Endothelial cell (in vitro differentiated cells): ENCODE measurements at regions not wholly inside any gene's neighbourhood (a gene's known extent, or its start where the extent isn't known, plus 50 kb on each side); places are given as distances from the start of the nearest gene placed in this dataset.

Source experiments
- DNase-seq: peaks from one replicate; pipeline ENCODE4 v3.0.0; 2021; ENCODE audit warnings: low spot score
- H3K27ac Mint-ChIP-seq: one replicate; pipeline ENCODE4 v1.8.0; 2021; ENCODE audit warnings: mixed read lengths, inconsistent platforms; ENCODE audit not compliant: unreplicated experiment
- H3K27me3 Mint-ChIP-seq: one replicate; pipeline ENCODE4 v1.8.0; 2021; ENCODE audit warnings: mild to moderate bottlenecking, moderate library complexity, mixed read lengths, inconsistent platforms; ENCODE audit not compliant: unreplicated experiment
- H3K36me3 Mint-ChIP-seq: one replicate; pipeline ENCODE4 v1.8.0; 2021; ENCODE audit warnings: mild to moderate bottlenecking, low read depth, mixed read lengths, inconsistent platforms; ENCODE audit not compliant: unreplicated experiment
- H3K4me1 Mint-ChIP-seq: one replicate; pipeline ENCODE4 v1.8.0; 2021; ENCODE audit warnings: mild to moderate bottlenecking, mixed read lengths, inconsistent platforms; ENCODE audit not compliant: unreplicated experiment
- H3K4me3 Mint-ChIP-seq: one replicate; pipeline ENCODE4 v1.8.0; 2021; ENCODE audit warnings: mild to moderate bottlenecking, mixed read lengths, inconsistent platforms; ENCODE audit not compliant: unreplicated experiment
- H3K9me3 Mint-ChIP-seq: one replicate; pipeline ENCODE4 v1.8.0; 2021; ENCODE audit warnings: mixed read lengths, inconsistent platforms; ENCODE audit not compliant: unreplicated experiment
- TF ChIP-seq, protein P1 (sequence below): fragments of 200-600 bp; sonication (generic); IDR thresholded peaks from one replicate; pipeline ENCODE4 v1.5.0; 2021; ENCODE audit warnings: antibody characterized with exemption; ENCODE audit not compliant: unreplicated experiment

DNA sequence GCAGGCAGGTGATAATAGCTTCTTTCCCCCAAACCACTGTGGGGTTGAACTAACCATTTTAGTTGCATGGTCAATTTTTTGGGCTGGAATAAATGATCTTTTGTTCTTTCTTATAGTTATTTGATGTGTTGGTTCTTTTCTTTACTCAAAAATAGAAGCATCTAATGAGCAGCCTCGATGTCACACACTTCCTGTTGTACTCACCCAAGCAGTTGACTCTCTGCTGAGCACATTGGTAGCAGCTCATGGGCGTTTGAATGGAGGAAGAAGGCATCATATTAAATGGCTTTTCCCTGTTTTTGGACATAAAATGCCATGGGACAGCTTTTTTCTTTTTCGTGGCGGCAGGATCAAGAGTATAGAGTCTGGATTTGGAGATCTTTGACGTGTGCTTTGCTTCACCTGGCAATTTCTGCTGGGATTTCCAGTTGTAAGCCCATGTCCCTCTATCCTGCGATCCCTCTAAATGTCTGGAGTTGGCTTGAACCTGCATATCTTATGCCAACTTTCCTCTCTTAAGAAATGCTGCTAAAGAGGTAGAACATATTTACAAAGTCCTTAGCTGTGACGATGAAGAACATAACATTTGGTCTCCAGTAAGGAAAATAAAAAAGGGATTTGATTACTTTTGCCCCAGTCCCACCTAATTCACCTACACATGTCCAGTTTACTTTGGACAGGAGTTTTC lies 268.3 kb downstream of the PRL start:
- Mint-ChIP-seq H3K27ac (no peak overlapping the region), H3K4me1 (peaks cover 47% of the 10 kb centered on the region), H3K27me3 (peaks cover 6% of the 10 kb centered on the region), H3K4me3 (no peak overlapping the region), H3K9me3 (no peaks in the 10 kb centered on the region), H3K36me3 (peaks cover 7% of the 10 kb centered on the region)
- no peak for DNase-seq
- TF ChIP-seq, protein P1, sequence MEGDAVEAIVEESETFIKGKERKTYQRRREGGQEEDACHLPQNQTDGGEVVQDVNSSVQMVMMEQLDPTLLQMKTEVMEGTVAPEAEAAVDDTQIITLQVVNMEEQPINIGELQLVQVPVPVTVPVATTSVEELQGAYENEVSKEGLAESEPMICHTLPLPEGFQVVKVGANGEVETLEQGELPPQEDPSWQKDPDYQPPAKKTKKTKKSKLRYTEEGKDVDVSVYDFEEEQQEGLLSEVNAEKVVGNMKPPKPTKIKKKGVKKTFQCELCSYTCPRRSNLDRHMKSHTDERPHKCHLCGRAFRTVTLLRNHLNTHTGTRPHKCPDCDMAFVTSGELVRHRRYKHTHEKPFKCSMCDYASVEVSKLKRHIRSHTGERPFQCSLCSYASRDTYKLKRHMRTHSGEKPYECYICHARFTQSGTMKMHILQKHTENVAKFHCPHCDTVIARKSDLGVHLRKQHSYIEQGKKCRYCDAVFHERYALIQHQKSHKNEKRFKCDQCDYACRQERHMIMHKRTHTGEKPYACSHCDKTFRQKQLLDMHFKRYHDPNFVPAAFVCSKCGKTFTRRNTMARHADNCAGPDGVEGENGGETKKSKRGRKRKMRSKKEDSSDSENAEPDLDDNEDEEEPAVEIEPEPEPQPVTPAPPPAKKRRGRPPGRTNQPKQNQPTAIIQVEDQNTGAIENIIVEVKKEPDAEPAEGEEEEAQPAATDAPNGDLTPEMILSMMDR: no peak

- Mint-ChIP-seq H3K4me3 (no peak overlapping the region), H3K9me3 (no peaks in the 10 kb centered on the region), H3K36me3 (peaks cover 7% of the 10 kb centered on the region), H3K27ac (no peak overlapping the region), H3K4me1 (peaks cover 43% of the 10 kb centered on the region), H3K27me3 (peaks cover 6% of the 10 kb centered on the region)
- DNase-seq: no peak
- TF ChIP-seq, protein P1: no peak
These were observed 267.7 kb downstream of the PRL start for GRCh38 chr6:22029171-22029570.

- TF ChIP-seq, protein P1: no peak
- no peaks in the 10 kb centered on the region for H3K27me3 Mint-ChIP-seq
These were observed 265.9 kb downstream of the PRL start for GRCh38 chr6:22030730-22031619.

GRCh38 chr6:22035690-22036089 lies 261.1 kb downstream of the PRL start:
- Mint-ChIP-seq H3K36me3 (peaks cover 23% of the 10 kb centered on the region), H3K27me3 (peaks cover 1% of the 10 kb centered on the region), H3K4me3 (no peak overlapping the region), H3K4me1 (peaks cover 7% of the 10 kb centered on the region), H3K9me3 (no peaks in the 10 kb centered on the region), H3K27ac (no peak overlapping the region)
- DNase-seq: no peak
- TF ChIP-seq, protein P1: no peak

More at GRCh38 chr6:22030730-22031619, 265.9 kb downstream of the PRL start:
- Mint-ChIP-seq H3K4me1 (peaks cover 28% of the 10 kb centered on the region), H3K27ac (no peak overlapping the region), H3K36me3 (peaks cover 7% of the 10 kb centered on the region), H3K9me3 (no peaks in the 10 kb centered on the region), H3K4me3 (no peak overlapping the region)
- DNase-seq: no peak

DNA sequence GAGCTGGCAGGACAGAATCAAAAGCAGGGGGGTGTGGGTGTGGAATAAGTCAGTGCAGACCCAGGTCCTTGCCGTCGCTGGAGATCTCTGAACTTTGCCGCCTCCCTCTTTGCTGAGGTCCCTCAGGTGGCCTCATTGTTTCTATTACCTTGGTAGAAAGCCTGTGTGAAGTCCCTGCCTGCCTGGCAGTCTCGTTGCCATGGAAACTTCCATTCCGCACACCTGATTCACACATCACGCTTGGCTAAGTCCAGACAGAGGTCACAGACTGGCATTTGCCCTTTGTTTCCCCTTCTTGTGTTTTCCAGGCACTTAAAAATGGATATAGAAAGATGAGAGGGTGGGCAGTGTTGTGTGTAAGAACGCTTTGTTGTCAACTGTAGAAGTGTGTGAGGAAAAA lies 260.6 kb downstream of the PRL start:
- Mint-ChIP-seq H3K27me3 (peaks cover 1% of the 10 kb centered on the region), H3K4me3 (no peak overlapping the region), H3K27ac (no peak overlapping the region), H3K4me1 (peaks cover 4% of the 10 kb centered on the region), H3K36me3 (peaks cover 23% of the 10 kb centered on the region), H3K9me3 (no peaks in the 10 kb centered on the region)
- DNase-seq: no peak
- TF ChIP-seq, protein P1: no peak
